ENCODE measurements at regions not wholly inside any gene's neighbourhood (a gene's known extent, or its start where the extent isn't known, plus 50 kb on each side); places are given as distances from the start of the nearest gene placed in this dataset.

DNA sequence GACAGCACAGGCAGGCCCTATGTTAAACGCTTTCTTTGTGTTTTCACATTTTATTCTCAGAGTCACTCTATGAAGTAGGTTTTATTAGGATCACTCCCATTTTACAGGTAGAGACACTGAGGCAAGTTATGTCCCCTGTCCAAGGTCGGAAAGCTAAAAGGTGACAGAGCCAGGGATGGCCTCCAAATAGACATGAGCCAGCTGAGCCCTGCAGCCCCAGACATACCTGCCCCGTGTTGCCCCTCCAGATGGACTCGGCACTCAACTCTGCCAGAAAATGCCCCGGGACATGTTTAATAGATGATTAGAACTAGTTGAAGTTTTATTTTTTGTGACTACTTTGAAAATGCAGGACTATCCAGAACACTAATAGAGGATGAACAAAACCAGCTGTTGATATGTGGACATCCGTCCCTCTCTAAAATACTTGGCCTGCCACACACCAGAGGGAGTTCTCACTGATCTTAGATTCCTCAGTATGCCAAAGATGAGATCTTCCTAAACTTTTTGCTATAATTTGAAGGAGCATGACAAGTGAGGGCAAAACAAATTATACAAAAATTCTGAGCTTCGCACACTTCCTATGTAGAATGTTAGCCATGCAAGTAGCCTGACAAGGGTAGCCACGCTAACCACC, 258.6 kb upstream of the ADAMTS16 start:
- TF ChIP-seq, protein P1, sequence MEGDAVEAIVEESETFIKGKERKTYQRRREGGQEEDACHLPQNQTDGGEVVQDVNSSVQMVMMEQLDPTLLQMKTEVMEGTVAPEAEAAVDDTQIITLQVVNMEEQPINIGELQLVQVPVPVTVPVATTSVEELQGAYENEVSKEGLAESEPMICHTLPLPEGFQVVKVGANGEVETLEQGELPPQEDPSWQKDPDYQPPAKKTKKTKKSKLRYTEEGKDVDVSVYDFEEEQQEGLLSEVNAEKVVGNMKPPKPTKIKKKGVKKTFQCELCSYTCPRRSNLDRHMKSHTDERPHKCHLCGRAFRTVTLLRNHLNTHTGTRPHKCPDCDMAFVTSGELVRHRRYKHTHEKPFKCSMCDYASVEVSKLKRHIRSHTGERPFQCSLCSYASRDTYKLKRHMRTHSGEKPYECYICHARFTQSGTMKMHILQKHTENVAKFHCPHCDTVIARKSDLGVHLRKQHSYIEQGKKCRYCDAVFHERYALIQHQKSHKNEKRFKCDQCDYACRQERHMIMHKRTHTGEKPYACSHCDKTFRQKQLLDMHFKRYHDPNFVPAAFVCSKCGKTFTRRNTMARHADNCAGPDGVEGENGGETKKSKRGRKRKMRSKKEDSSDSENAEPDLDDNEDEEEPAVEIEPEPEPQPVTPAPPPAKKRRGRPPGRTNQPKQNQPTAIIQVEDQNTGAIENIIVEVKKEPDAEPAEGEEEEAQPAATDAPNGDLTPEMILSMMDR (IDR thresholded peaks at IDR 0.05), result no peak

DNA sequence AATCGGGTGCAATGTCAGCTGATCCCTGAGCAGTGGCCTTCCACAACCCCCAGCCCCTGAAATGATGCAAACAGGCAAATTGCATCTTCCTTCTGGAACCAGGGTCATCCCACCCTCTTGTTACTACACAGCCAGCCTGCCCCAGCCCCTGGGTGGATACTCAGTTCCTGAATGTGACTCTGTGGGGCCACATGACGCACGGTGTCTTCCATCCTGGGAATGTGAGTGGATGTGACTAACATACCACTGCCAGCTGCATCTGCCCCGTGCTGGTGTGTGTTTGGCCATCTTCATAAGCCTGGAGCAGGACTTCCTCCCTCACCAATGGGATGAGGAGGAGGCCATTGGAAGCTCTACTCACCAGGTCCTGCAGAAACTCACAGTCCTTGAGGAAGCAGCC, 257.9 kb upstream of the ADAMTS16 start:
- TF ChIP-seq, protein P1 (IDR thresholded peaks at IDR 0.05), result no peak

DNA sequence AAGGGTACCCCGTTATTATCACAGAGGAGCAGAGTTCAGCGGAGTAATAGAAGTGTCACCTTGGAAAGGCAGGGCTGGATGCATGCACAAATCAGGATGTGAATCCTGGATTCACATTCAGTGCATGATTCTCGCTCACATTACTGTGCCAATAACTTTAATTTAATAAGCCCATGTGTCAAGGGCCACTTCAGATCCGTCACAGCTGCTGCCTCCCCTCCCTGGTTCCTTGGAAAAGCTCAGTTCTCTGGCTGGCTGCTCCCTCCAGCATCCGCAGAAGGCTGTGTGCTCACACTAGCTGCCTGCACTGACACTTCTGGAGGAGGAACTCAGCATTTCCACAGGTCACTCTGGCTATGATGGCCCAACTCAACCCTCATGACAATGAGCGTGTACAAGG, 256.8 kb upstream of the ADAMTS16 start:
- TF ChIP-seq, protein P1 (IDR thresholded peaks at IDR 0.05), result no peak

DNA sequence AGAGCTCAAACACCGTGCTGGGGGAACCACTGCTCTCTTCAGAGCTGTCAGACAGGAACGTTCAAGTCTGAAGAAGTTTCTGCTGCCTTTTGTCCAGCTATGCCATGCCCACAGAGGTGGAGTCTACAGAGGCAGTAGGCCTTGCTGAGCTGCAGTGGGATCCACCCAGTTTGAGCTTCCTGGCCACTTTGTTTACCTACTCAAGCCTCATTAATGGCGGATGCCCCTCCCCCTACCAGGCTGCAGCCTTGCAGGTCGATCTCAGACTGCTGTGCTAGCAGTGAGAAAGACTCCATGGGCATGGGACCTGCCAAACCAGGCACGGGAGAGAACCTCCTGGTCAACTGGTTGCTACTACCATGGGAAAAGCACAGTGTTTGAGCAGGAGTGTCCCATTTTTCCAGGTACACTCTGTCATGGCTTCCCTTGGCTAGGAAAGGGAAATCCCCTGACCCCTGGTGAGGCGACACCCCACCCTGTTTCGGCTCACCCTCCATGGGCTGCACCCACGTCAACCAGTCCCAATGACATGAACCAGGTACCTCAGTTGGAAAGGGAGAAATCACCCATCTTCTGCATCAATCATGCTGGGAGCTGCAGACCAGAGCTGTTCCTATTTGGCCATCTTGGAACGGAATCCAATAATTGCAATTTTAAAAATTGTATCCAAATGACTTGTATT, 246.9 kb upstream of the ADAMTS16 start:
- TF ChIP-seq, protein P1 (IDR thresholded peaks at IDR 0.05), result no peak

DNA sequence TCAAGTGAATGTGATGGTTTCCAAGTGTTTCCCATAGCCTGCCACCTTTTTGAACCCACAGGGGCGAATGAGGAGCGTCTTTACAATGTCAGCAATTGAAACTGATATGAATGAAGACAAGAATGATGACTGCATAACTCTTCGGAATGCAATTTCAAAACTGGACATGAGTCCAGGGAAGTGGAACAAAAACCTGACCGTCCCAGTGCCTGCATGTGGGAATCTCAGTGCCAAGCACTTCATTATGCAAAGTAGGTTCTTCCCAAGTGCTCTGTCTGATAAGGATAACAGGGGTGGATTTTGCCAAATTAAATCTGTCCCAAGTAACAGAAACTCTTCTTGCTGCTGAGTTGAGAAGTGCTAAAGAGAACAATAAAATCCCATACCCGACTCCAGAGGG, 243.8 kb upstream of the ADAMTS16 start:
- TF ChIP-seq, protein P1 (IDR thresholded peaks at IDR 0.05), result no peak

DNA sequence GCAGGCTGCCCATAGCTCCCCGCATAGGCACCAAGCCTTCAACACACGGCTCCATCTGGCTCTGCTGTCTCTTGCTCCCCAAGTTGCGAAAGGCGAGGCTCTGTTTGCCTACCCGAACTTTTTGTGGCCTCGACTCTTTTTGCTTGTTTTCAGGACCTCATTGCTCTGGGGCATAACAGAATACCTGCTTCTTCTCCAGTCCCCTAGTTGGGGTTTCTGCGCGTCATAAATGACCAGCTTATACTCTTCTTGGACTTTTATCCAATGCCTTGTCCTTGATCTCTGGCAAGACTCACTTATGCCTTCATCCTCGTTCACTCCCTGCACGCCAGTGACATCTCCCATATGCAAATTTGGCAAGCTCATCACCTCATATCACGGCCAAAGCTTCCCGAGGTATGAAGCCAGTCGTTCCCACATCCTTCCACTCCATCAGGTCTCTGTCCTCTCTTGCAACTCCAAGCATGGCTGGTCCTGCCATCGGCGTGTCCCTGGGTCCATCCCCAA, 238.8 kb upstream of the ADAMTS16 start:
- TF ChIP-seq, protein P1 (IDR thresholded peaks at IDR 0.05), result no peak

DNA sequence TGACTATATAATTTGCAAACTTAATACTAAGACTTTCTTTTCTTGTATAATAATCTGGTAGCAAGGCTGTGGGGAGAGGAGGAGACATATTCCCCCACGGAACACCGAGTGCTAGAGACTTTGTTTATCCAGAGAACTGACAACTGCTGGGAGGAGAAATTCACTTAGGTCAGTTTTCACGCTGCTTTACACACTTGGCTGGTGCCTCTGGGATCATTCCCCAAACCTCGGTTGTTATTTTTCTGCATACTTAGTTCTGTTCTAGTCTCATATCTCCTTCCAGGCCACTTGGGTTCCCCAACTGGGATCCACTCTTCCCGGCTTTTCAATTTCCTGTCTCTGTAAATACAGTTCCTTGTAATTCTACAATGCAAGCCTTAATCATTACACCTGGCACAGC, 238.2 kb upstream of the ADAMTS16 start:
- TF ChIP-seq, protein P1 (IDR thresholded peaks at IDR 0.05), result no peak

Data from LNCAP (cell line).